Kidney tubule cell (primary cell): ENCODE measurements at regions not wholly inside any gene's neighbourhood (a gene's known extent, or its start where the extent isn't known, plus 50 kb on each side); places are given as distances from the start of the nearest gene placed in this dataset.
A peak's percentile ranks its signal among the peaks of the same experiment; 100 is the strongest.

Source experiments
- DNase-seq: peaks from one replicate; pipeline ENCODE4 v3.0.0-alpha.2; 2018; ENCODE audit warnings: low spot score

- DNase-seq: no peak
These were observed 101.6 kb upstream of the DLX2 start for GRCh38 chr2:172204309-172204708.

- no peak for DNase-seq
These were observed 102.1 kb upstream of the DLX2 start for GRCh38 chr2:172204762-172205161.

- DNase-seq: no peak
These were observed 102.6 kb upstream of the DLX2 start for GRCh38 chr2:172205292-172205691.

- peak; percentile 6 for DNase-seq
These were observed 105.2 kb upstream of the DLX2 start for GRCh38 chr2:172207911-172208310.

- peak; percentile 52 for DNase-seq
These were observed 106.2 kb upstream of the DLX2 start for GRCh38 chr2:172208791-172209325.

GRCh38 chr2:172210599-172210998 lies 107.9 kb upstream of the DLX2 start:
- no peak for DNase-seq

GRCh38 chr2:172211512-172211911 lies 108.8 kb upstream of the DLX2 start:
- no peak for DNase-seq

- DNase-seq: no peak
These were observed 110.6 kb upstream of the DLX2 start for GRCh38 chr2:172213116-172213860.

- no peak for DNase-seq
These were observed 111.6 kb upstream of the DLX2 start for GRCh38 chr2:172214252-172214651.

- DNase-seq: no peak
These were observed 112.7 kb upstream of the DLX2 start for GRCh38 chr2:172215172-172215935.

GRCh38 chr2:172215936-172216335 lies 113.2 kb upstream of the DLX2 start:
- no peak for DNase-seq

- no peak for DNase-seq
These were observed 113.8 kb upstream of the DLX2 start for GRCh38 chr2:172216477-172216876.

GRCh38 chr2:172219201-172219600 lies 116.5 kb upstream of the DLX2 start:
- DNase-seq: no peak

- DNase-seq: no peak
These were observed 117.4 kb upstream of the DLX2 start for GRCh38 chr2:172220121-172220520.

- DNase-seq: no peak
These were observed 120.9 kb upstream of the DLX2 start for GRCh38 chr2:172223601-172224054.

- no peak for DNase-seq
These were observed 123.1 kb upstream of the DLX2 start for GRCh38 chr2:172225786-172226185.

- peak; percentile 29 for DNase-seq
These were observed 123.8 kb upstream of the DLX2 start for GRCh38 chr2:172226244-172227061.

GRCh38 chr2:172227719-172228118 lies 125.0 kb upstream of the DLX2 start:
- no peak for DNase-seq

- no peak for DNase-seq
These were observed 125.6 kb upstream of the DLX2 start for GRCh38 chr2:172228177-172228808.

- DNase-seq: no peak
These were observed 126.4 kb upstream of the DLX2 start for GRCh38 chr2:172229125-172229524.

GRCh38 chr2:172230332-172230888 lies 127.7 kb upstream of the DLX2 start:
- no peak for DNase-seq
